Stomach (tissue), 8 donors: ENCODE measurements at regions not wholly inside any gene's neighbourhood (a gene's known extent, or its start where the extent isn't known, plus 50 kb on each side); places are given as distances from the start of the nearest gene placed in this dataset.

Experiments
- DNase-seq, 2 donors: peaks; one replicate each; pipeline versions ENCODE4 v3.0.0 to v3.0.0-alpha.2; 2013 to 2019
- H3K27ac ChIP-seq, 5 donors: fragments of 200-600 bp in 4 of 5; sonication (generic) in 4 of 5; one replicate each; pipeline ENCODE4 v1.5.1; 2013 to 2019; ENCODE audit warnings: mild to moderate bottlenecking in 1 of 5, moderate library complexity in 1 of 5
- H3K27me3 ChIP-seq, 3 donors: fragments of 200-600 bp; sonication (generic); one replicate each; pipeline ENCODE4 v1.5.1; 2017 to 2019; ENCODE audit warnings: mixed run types in 1 of 3
- H3K36me3 ChIP-seq, 4 donors: fragments of 200-600 bp; sonication (generic); 1 replicate in 3 of 4; 2 replicates in 1 of 4; pipeline ENCODE4 v1.5.1; 2016 to 2019
- H3K4me1 ChIP-seq, 4 donors: fragments of 200-600 bp; sonication (generic); one replicate each; pipeline ENCODE4 v1.5.1; 2016 to 2019
- H3K4me3 ChIP-seq, 4 donors: fragments of 200-600 bp; sonication (generic) in 3 of 4; one replicate each; pipeline ENCODE4 v1.5.1; 2016 to 2019; ENCODE audit warnings: mild to moderate bottlenecking in 1 of 4
- H3K9me3 ChIP-seq, 4 donors: fragments of 200-600 bp; sonication (generic); one replicate each; pipeline ENCODE4 v1.5.1; 2016 to 2019
- CTCF ChIP-seq, 7 experiments: fragments of 450-650 bp in 4 of 7; fragments of 200-600 bp in 3 of 7; sonication (generic) in 3 of 7; IDR thresholded peaks; one replicate each; pipeline ENCODE4 v1.5.1; 2016 to 2019; ENCODE audit warnings: antibody characterized with exemption in 7 of 7, control low read depth in 2 of 7, mild to moderate bottlenecking in 1 of 7
- EP300 ChIP-seq: sonication (generic); formaldehyde crosslinking; IDR thresholded peaks from one replicate; pipeline ENCODE4 v1.6.1; 2017; ENCODE audit warnings: antibody characterized with exemption
- POLR2A ChIP-seq, 4 donors: fragments of 450-650 bp; IDR thresholded peaks; one replicate each; pipeline ENCODE4 v1.6.1; 2016; ENCODE audit warnings: antibody characterized with exemption in 4 of 4, control low read depth in 2 of 4, mild to moderate bottlenecking in 1 of 4, moderate library complexity in 1 of 4
- POLR2AphosphoS5 ChIP-seq, 3 donors: sonication (generic); formaldehyde crosslinking; IDR thresholded peaks; one replicate each; pipeline ENCODE4 v1.6.1; 2016; ENCODE audit warnings: antibody characterized with exemption in 3 of 3
- WGBS, 5 donors: extraction: QIAGEN DNeasy Blood & Tissue Kit in 3 of 5; methylation state at CpG; one replicate each; pipeline versions ENCODE4 v1.1.5 to v1.1.7; 2013 to 2018; 5-methylcytosine and 5-hydroxymethylcytosine counted together
- intact Hi-C: fragments of 100-400 bp; cut with DNase I; formaldehyde crosslinking; loops from one replicate; pipeline ENCODE4 v1.15.1; 2023; ENCODE audit warnings: low total_unique reads
- donor health status: healthy with polysubstance abuse.
- donor health status: Bipolar disorder and iron deficiency.
- donor health status: healthy.

GRCh38 chr2:24434541-24434940 lies 56.5 kb upstream of the NCOA1 start:
- intact Hi-C loops, result no loop called here
- H3K27ac ChIP-seq, result peak overlapping the region in 2 of 5 donors; percentile 70 to 72

GRCh38 chr2:24432735-24433134 lies 58.3 kb upstream of the NCOA1 start:
- 73 to 91% (median 81%) methylated on average over 3 of the region's 3 CpGs for WGBS, 5 donors
- intact Hi-C loops, result no loop called here
- Histone ChIP-seq H3K27me3 (no peaks in the 10 kb centered on the region), H3K4me1 (peaks cover 11 to 30% (median 22%) of the 10 kb centered on the region in 4 donors), H3K36me3 (no peaks in the 10 kb centered on the region), H3K9me3 (no peaks in the 10 kb centered on the region), H3K4me3 (no peak overlapping the region), H3K27ac (no peak overlapping the region)
- no peak for TF ChIP-seq POLR2A (IDR thresholded peaks at IDR 0.05)
- no peak for TF ChIP-seq EP300
- no peak for TF ChIP-seq POLR2AphosphoS5 (IDR thresholded peaks at IDR 0.05)
- TF ChIP-seq CTCF (IDR thresholded peaks at IDR 0.05), result no peak
- DNase-seq, result no peak

More at GRCh38 chr2:24434541-24434940, 56.5 kb upstream of the NCOA1 start:
- H3K9me3 ChIP-seq, result no peaks in the 10 kb centered on the region
- DNase-seq, result no peak
- no peaks in the 10 kb centered on the region for H3K27me3 ChIP-seq
- H3K4me1 ChIP-seq, result peaks cover 11 to 23% (median 22%) of the 10 kb centered on the region in 4 donors
- 93 to 100% (median 96%) methylated on average over 1 of the region's 1 CpG for WGBS, 5 donors
- H3K36me3 ChIP-seq, result no peaks in the 10 kb centered on the region
- no peak overlapping the region for H3K4me3 ChIP-seq
- TF ChIP-seq EP300 (no peak), POLR2AphosphoS5 (IDR thresholded peaks at IDR 0.05) (no peak), POLR2A (IDR thresholded peaks at IDR 0.05) (no peak), CTCF (IDR thresholded peaks at IDR 0.05) (no peak)

GRCh38 chr2:24432121-24432520 lies 58.9 kb upstream of the NCOA1 start:
- 83 to 96% (median 88%) methylated on average over 1 of the region's 1 CpG for WGBS, 5 donors
- TF ChIP-seq POLR2A (IDR thresholded peaks at IDR 0.05), result no peak
- TF ChIP-seq CTCF (IDR thresholded peaks at IDR 0.05), result no peak
- no peak for TF ChIP-seq POLR2AphosphoS5 (IDR thresholded peaks at IDR 0.05)
- no peak for TF ChIP-seq EP300

GRCh38 chr2:24429197-24430074 lies 61.6 kb upstream of the NCOA1 start:
- H3K4me3 ChIP-seq, result no peak overlapping the region
- TF ChIP-seq POLR2AphosphoS5 (IDR thresholded peaks at IDR 0.05), result no peak
- no peak for TF ChIP-seq POLR2A (IDR thresholded peaks at IDR 0.05)
- TF ChIP-seq CTCF (IDR thresholded peaks at IDR 0.05), result no peak
- no peak for TF ChIP-seq EP300
- H3K4me1 ChIP-seq, result peaks cover 0 to 9% (median under 1%) of the 10 kb centered on the region in 4 donors
- DNase-seq, result peak in 1 of 2 donors; percentile 72
- no peaks in the 10 kb centered on the region for H3K9me3 ChIP-seq
- intact Hi-C loops, result no loop called here
- WGBS, 5 donors, result 64 to 78% (median 67%) methylated on average over 14 of the region's 14 CpGs
- no peak overlapping the region for H3K27ac ChIP-seq
- no peaks in the 10 kb centered on the region for H3K27me3 ChIP-seq
- no peaks in the 10 kb centered on the region for H3K36me3 ChIP-seq

More at GRCh38 chr2:24432121-24432520, 58.9 kb upstream of the NCOA1 start:
- Histone ChIP-seq H3K36me3 (no peaks in the 10 kb centered on the region), H3K27ac (no peak overlapping the region), H3K27me3 (no peaks in the 10 kb centered on the region), H3K4me3 (no peak overlapping the region), H3K9me3 (no peaks in the 10 kb centered on the region), H3K4me1 (peaks cover 11 to 30% (median 22%) of the 10 kb centered on the region in 4 donors)
- intact Hi-C loops, result no loop called here
- no peak for DNase-seq
